Neural progenitor cell (in vitro differentiated cells): ENCODE measurements at regions not wholly inside any gene's neighbourhood (a gene's known extent, or its start where the extent isn't known, plus 50 kb on each side); places are given as distances from the start of the nearest gene placed in this dataset.
"Not testable (repeated sequence)": the region's sequence is repeated elsewhere in the genome, so short reads cannot be mapped to it uniquely, and the experiment has no call there.

Source experiments
- DNase-seq: peaks from one replicate; pipeline ENCODE4 v3.0.0-alpha.2; 2016; ENCODE audit warnings: low spot score
- H2AFZ ChIP-seq: fragments of 200-600 bp; sonication (generic); replicated peaks from 2 replicates; pipeline ENCODE4 v1.6.1; 2016; ENCODE audit warnings: antibody characterized with exemption
- H3F3A ChIP-seq: fragments of 200-600 bp; sonication (generic); 2 replicates; pipeline ENCODE4 v1.6.1; 2016; ENCODE audit warnings: antibody characterized with exemption, low read depth
- H3K27ac ChIP-seq: fragments of 200-600 bp; sonication (generic); 2 replicates; pipeline ENCODE4 v1.5.1; 2016; ENCODE audit warnings: mild to moderate bottlenecking
- H3K27me3 ChIP-seq: fragments of 200-600 bp; sonication (generic); 2 replicates; pipeline ENCODE4 v1.6.1; 2016; ENCODE audit warnings: mild to moderate bottlenecking, moderate library complexity
- H3K36me3 ChIP-seq: fragments of 200-600 bp; sonication (generic); 2 replicates; pipeline ENCODE4 v1.5.1; 2016
- H3K4me1 ChIP-seq: fragments of 200-600 bp; sonication (generic); 2 replicates; pipeline ENCODE4 v1.6.1; 2016; ENCODE audit warnings: mixed run types
- H3K4me2 ChIP-seq: fragments of 200-600 bp; sonication (generic); 2 replicates; pipeline ENCODE4 v1.6.1; 2016
- H3K4me3 ChIP-seq: fragments of 200-600 bp; sonication (generic); 2 replicates; pipeline ENCODE4 v1.5.1; 2016
- H3K79me2 ChIP-seq: fragments of 200-600 bp; sonication (generic); 2 replicates; pipeline ENCODE4 v1.6.1; 2016; ENCODE audit warnings: low read depth
- H3K9ac ChIP-seq: fragments of 200-600 bp; sonication (generic); 2 replicates; pipeline ENCODE4 v1.6.1; 2016
- H3K9me3 ChIP-seq: fragments of 200-600 bp; sonication (generic); 2 replicates; pipeline ENCODE4 v1.5.1; 2016; ENCODE audit warnings: low read depth
- H4K20me1 ChIP-seq: fragments of 200-600 bp; sonication (generic); 2 replicates; pipeline ENCODE4 v1.6.1; 2016; ENCODE audit warnings: low read depth
- H3K27ac Mint-ChIP-seq: 3 replicates; pipeline ENCODE4 v1.8.0; 2021; ENCODE audit warnings: mixed read lengths
- H3K27me3 Mint-ChIP-seq: 2 replicates; pipeline ENCODE4 v1.8.0; 2022; ENCODE audit warnings: low read depth, mild to moderate bottlenecking, inconsistent platforms, moderate library complexity, mixed read lengths; ENCODE audit not compliant: insufficient read depth
- H3K36me3 Mint-ChIP-seq: 3 replicates; pipeline ENCODE4 v1.8.0; 2021; ENCODE audit warnings: mixed read lengths
- H3K4me1 Mint-ChIP-seq: 3 replicates; pipeline ENCODE4 v1.8.0; 2021; ENCODE audit warnings: mixed read lengths
- H3K4me3 Mint-ChIP-seq: 3 replicates; pipeline ENCODE4 v1.8.0; 2021; ENCODE audit warnings: mild to moderate bottlenecking, moderate library complexity, mixed read lengths
- H3K9me3 Mint-ChIP-seq: 3 replicates; pipeline ENCODE4 v1.8.0; 2020; ENCODE audit warnings: mixed read lengths
- EZH2 ChIP-seq: fragments of 200-600 bp; sonication (generic); IDR thresholded peaks from 2 replicates; pipeline ENCODE4 v1.6.1; 2017; ENCODE audit warnings: antibody characterized with exemption, mild to moderate bottlenecking, moderate library complexity
- EZH2phosphoT487 ChIP-seq: fragments of 200-600 bp; sonication (generic); IDR thresholded peaks from 2 replicates; pipeline ENCODE4 v1.6.1; 2017; ENCODE audit warnings: antibody characterized with exemption
- TF ChIP-seq, protein P1 (sequence below): fragments of 200-600 bp; sonication (generic); IDR thresholded peaks from 2 replicates; pipeline ENCODE4 v1.5.1; 2017; ENCODE audit warnings: antibody characterized with exemption, mild to moderate bottlenecking

DNA sequence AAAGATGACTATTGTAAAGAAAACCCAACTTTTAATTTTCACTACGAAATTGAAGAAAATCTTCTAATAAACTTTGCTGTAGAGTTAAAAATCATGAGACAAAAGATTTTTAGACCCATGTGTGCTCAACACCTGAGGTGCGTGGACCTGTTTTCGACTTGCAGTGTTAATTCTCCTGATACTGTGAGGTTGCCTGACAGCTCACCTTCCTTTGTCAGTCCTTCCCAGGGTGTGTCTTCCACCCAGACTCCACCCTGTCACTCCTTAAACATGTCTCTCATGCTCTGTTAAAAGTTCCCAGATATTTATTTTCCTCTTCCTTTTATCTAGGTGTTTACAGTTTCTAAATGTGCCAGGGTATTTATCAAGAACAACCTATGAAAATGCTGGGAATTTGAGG lies 151.3 kb upstream of the NT5E start:
- Mint-ChIP-seq H3K36me3 (no peaks in the 10 kb centered on the region), H3K27ac (no peak overlapping the region), H3K27me3 (no peaks in the 10 kb centered on the region), H3K9me3 (no peaks in the 10 kb centered on the region), H3K4me1 (no peaks in the 10 kb centered on the region), H3K4me3 (no peak overlapping the region)
- no peak for DNase-seq
- H4K20me1 ChIP-seq = no peaks in the 10 kb centered on the region
- no peaks in the 10 kb centered on the region for H3F3A ChIP-seq
- H2AFZ ChIP-seq = no peak overlapping the region
- H3K36me3 ChIP-seq = no peaks in the 10 kb centered on the region
- TF ChIP-seq, protein P1, sequence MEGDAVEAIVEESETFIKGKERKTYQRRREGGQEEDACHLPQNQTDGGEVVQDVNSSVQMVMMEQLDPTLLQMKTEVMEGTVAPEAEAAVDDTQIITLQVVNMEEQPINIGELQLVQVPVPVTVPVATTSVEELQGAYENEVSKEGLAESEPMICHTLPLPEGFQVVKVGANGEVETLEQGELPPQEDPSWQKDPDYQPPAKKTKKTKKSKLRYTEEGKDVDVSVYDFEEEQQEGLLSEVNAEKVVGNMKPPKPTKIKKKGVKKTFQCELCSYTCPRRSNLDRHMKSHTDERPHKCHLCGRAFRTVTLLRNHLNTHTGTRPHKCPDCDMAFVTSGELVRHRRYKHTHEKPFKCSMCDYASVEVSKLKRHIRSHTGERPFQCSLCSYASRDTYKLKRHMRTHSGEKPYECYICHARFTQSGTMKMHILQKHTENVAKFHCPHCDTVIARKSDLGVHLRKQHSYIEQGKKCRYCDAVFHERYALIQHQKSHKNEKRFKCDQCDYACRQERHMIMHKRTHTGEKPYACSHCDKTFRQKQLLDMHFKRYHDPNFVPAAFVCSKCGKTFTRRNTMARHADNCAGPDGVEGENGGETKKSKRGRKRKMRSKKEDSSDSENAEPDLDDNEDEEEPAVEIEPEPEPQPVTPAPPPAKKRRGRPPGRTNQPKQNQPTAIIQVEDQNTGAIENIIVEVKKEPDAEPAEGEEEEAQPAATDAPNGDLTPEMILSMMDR = no peak
- TF ChIP-seq EZH2phosphoT487 (no peak), EZH2 (no peak)
- no peak overlapping the region for H3K27ac ChIP-seq
- no peak overlapping the region for H3K4me3 ChIP-seq
- H3K9ac ChIP-seq = no peak overlapping the region
- H3K27me3 ChIP-seq = no peaks in the 10 kb centered on the region
- no peaks in the 10 kb centered on the region for H3K9me3 ChIP-seq
- no peaks in the 10 kb centered on the region for H3K4me1 ChIP-seq
- no peak overlapping the region for H3K4me2 ChIP-seq
- H3K79me2 ChIP-seq = no peaks in the 10 kb centered on the region

DNA sequence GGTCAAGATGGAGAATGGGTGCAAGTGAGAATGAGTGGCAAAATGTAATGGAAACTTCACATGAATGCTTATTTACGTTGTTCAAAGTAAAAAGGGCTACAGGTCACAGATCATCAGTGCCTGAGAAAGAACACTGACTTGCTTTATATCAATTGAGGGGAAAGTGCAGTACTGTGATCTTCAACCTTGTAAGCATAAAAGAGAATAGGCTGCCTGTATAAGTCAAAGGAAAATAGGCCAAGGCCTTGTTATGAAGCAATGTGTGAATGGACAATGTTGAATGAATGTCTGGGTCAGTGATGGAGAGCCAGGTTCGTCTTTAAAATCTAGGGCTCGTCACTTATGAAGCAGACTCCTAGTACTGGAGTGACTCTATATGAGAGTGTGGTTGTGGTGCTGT lies 158.6 kb upstream of the NT5E start:
- no peak for TF ChIP-seq EZH2
- TF ChIP-seq, protein P1 = no peak
- TF ChIP-seq EZH2phosphoT487 = no peak
- Histone ChIP-seq H3K27ac (no peak overlapping the region), H3K27me3 (no peaks in the 10 kb centered on the region), H3K79me2 (no peaks in the 10 kb centered on the region), H3F3A (no peaks in the 10 kb centered on the region), H3K9ac (no peak overlapping the region), H3K4me2 (no peak overlapping the region), H3K4me3 (no peak overlapping the region), H3K36me3 (no peaks in the 10 kb centered on the region), H2AFZ (no peak overlapping the region), H3K9me3 (no peaks in the 10 kb centered on the region), H4K20me1 (no peaks in the 10 kb centered on the region), H3K4me1 (no peaks in the 10 kb centered on the region)
- Mint-ChIP-seq H3K36me3 (no peaks in the 10 kb centered on the region), H3K27ac (no peak overlapping the region), H3K4me3 (no peak overlapping the region), H3K9me3 (peaks cover 5% of the 10 kb centered on the region), H3K4me1 (no peaks in the 10 kb centered on the region), H3K27me3 (peaks cover 3% of the 10 kb centered on the region)
- DNase-seq = no peak

DNA sequence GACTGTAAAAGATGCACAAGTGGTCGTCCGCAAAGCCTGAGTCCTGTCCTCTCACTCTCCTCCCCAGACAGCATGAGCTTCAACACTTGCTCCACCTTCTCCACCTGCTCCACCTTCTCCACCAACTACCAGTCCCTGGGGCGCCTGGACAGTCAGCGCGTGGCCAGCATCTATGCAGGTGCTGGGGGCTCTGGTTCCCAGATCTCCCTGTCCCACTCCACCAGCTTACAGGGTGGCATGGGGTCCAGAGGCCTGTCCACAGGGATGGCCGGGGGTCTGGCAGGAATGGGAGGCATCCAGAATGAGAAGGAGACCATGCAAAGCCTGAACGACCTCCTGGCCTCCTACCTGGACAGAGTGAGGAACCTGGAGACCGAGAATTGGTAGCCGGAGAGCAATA lies 162.2 kb upstream of the NT5E start:
- H3K79me2 ChIP-seq = no peaks in the 10 kb centered on the region
- H4K20me1 ChIP-seq = no peaks in the 10 kb centered on the region
- Mint-ChIP-seq H3K27ac (no peak overlapping the region), H3K27me3 (peaks cover 3% of the 10 kb centered on the region), H3K36me3 (no peaks in the 10 kb centered on the region), H3K9me3 (peaks cover 5% of the 10 kb centered on the region), H3K4me1 (no peaks in the 10 kb centered on the region), H3K4me3 (no peak overlapping the region)
- no peak overlapping the region for H3K4me2 ChIP-seq
- no peaks in the 10 kb centered on the region for H3K36me3 ChIP-seq
- DNase-seq = no peak
- no peak overlapping the region for H3K4me3 ChIP-seq
- no peak for TF ChIP-seq EZH2phosphoT487
- TF ChIP-seq, protein P1 = no peak
- no peak for TF ChIP-seq EZH2
- H3F3A ChIP-seq = no peaks in the 10 kb centered on the region
- H2AFZ ChIP-seq = no peak overlapping the region
- no peaks in the 10 kb centered on the region for H3K27me3 ChIP-seq
- no peak overlapping the region for H3K9ac ChIP-seq
- H3K4me1 ChIP-seq = no peaks in the 10 kb centered on the region
- no peak overlapping the region for H3K27ac ChIP-seq
- H3K9me3 ChIP-seq = no peaks in the 10 kb centered on the region

DNA sequence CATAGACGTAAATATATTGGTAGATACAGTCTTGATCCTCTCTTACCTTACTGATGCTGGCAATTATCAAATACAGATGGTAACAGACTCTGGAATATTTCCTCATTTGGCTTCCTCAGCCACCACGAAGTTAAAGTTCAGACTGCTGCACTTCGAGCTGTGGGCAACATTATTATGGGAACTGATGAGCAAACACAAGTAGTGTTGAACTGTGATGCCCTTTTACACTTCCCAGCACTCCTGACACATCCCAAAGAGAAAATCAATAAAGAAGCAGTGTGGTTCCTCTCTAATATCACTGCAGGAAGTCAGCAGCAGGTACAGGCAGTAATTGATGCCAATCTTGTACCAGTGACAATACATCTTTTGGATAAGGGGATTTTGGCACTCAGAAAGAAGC lies 162.7 kb upstream of the NT5E start:
- Histone ChIP-seq H3K4me2 (no peak overlapping the region), H3K9ac (no peak overlapping the region), H2AFZ (no peak overlapping the region), H3K36me3 (no peaks in the 10 kb centered on the region), H3K79me2 (no peaks in the 10 kb centered on the region), H3K27me3 (no peaks in the 10 kb centered on the region), H3F3A (no peaks in the 10 kb centered on the region), H3K9me3 (no peaks in the 10 kb centered on the region), H4K20me1 (no peaks in the 10 kb centered on the region), H3K4me1 (no peaks in the 10 kb centered on the region), H3K4me3 (no peak overlapping the region), H3K27ac (no peak overlapping the region)
- Mint-ChIP-seq H3K27me3 (peaks cover 3% of the 10 kb centered on the region), H3K4me1 (no peaks in the 10 kb centered on the region), H3K4me3 (no peak overlapping the region), H3K9me3 (peaks cover 5% of the 10 kb centered on the region), H3K36me3 (no peaks in the 10 kb centered on the region), H3K27ac (no peak overlapping the region)
- no peak for DNase-seq
- TF ChIP-seq, protein P1 = no peak
- TF ChIP-seq EZH2phosphoT487 (no peak), EZH2 (no peak)

DNA sequence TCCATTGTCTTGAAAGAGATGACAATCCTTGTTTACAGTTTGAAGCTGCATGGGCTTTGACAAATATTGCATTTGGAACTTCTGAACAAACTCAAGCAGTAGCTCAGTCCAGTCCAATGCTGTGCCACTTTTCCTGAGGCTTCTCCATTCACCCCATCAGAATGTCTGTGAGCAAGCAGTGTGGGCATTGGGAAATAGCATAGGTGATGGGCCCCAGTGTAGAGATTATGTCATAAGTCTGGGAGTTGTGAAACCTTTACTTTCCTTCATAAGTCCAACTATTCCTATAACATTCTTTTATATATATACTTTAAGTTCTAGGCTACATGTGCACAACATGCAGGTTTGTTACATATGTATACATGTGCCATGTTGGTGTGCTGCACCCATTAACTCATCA lies 163.4 kb upstream of the NT5E start:
- H3K36me3 Mint-ChIP-seq, H3K4me3 ChIP-seq, H4K20me1 ChIP-seq, H3K9me3 ChIP-seq, H3K9me3 Mint-ChIP-seq, H3K27ac Mint-ChIP-seq, H3K79me2 ChIP-seq, DNase-seq, H3K4me3 Mint-ChIP-seq, H3K27me3 ChIP-seq, H3K9ac ChIP-seq, H3K4me1 Mint-ChIP-seq, H2AFZ ChIP-seq, H3K27ac ChIP-seq, H3K36me3 ChIP-seq, H3K4me2 ChIP-seq, H3F3A ChIP-seq, H3K27me3 Mint-ChIP-seq, H3K4me1 ChIP-seq: not testable (repeated sequence)
